HG02678 (cell line): ENCODE measurements at regions not wholly inside any gene's neighbourhood (a gene's known extent, or its start where the extent isn't known, plus 50 kb on each side); places are given as distances from the start of the nearest gene placed in this dataset.
"Not testable (repeated sequence)": the region's sequence is repeated elsewhere in the genome, so short reads cannot be mapped to it uniquely, and the experiment has no call there.

ENCODE experiments used
- ATAC-seq: cut with Tn5 transposase; IDR thresholded peaks from one replicate; pipeline ENCODE4 v1.9.1; 2021; ENCODE audit warnings: mild to moderate bottlenecking, moderate library complexity; ENCODE audit not compliant: unreplicated experiment

- ATAC-seq: no peak
These were observed 600.1 kb upstream of the RGMB start for GRCh38 chr5:98173334-98173733.

GRCh38 chr5:98175474-98175873 is 598.0 kb upstream of the RGMB start:
- no peak for ATAC-seq

DNA sequence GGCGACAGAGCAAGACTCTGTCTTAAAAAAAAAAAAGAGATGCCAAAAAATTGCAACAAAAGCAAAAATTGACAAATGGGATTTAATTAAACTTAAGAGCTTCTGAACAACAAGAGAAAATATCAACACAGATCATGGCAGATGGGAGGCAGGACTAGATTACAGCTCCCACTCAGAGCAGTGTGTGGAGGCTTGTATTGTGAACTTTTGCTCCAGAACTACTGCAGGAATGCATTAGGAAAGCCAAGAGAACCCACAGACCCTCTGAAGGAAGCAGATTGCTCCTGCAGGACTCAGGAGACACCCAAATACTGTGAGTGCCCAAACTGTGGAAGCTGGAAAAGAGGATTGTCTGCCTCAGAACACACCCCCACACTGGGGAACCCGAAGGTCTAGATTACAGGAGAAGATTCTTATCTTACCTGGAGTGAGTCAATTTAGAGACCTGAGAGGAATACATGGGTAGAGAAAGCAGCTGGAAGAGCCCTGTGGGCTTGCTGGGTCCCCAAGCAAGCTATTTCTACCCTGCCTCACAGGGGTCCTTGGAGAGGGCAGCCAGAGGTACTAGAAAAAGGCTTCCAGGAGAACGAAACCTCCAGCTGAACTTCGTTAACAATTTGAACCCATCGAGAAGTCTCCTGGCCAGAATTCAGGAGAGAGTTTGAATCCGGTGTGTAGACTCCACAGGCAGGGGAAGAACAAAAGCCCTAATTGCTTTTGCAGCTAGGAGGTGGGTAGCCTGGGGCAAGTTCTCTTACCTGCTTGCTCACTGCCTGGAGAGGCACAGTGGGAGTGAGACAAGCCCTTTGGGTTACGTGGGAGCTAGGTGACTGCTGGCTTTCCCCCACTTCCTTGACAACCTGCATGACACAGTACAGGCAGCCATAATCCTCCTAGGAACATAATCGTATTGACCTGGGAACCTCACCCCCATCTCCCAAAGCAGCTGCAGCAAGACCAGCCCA is 593.4 kb upstream of the RGMB start:
- no peak for ATAC-seq

DNA sequence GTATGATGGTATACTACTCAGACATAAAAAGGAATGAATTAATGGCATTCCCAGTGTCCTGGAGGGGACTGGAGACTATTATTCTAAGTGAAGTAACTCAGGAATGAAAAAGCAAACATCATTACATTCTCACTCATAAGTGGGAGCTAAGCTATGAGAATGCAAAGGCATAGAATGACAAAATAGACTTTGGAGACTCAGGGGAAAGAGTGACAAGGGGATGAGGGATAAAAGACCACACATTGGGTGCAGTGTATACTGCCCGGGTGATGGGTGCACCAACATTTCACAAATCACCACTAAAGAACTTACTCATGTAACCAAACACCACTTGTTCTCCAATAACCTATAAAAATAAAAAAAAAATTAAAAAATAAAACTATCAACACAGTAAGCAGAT is 587.3 kb upstream of the RGMB start:
- ATAC-seq: no peak

GRCh38 chr5:98187945-98188344 is 585.5 kb upstream of the RGMB start:
- ATAC-seq: no peak

DNA sequence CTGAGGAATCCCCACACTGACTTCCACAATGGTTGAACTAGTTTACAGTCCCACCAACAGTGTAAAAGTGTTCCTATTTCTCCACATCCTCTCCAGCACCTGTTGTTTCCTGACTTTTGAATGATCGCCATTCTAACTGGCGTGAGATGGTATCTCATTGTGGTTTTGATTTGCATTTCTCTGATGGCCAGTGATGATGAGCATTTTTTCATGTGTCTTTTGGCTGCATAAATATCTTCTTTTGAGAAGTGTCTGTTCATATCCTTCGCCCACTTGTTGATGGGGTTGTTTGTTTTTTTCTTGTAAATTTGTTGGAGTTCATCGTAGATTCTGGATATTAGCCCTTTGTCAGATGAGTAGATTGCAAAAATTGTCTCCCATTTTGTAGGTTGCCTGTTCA is 583.1 kb upstream of the RGMB start:
- not testable (repeated sequence) for ATAC-seq

GRCh38 chr5:98193921-98194760 is 579.3 kb upstream of the RGMB start:
- no peak for ATAC-seq

DNA sequence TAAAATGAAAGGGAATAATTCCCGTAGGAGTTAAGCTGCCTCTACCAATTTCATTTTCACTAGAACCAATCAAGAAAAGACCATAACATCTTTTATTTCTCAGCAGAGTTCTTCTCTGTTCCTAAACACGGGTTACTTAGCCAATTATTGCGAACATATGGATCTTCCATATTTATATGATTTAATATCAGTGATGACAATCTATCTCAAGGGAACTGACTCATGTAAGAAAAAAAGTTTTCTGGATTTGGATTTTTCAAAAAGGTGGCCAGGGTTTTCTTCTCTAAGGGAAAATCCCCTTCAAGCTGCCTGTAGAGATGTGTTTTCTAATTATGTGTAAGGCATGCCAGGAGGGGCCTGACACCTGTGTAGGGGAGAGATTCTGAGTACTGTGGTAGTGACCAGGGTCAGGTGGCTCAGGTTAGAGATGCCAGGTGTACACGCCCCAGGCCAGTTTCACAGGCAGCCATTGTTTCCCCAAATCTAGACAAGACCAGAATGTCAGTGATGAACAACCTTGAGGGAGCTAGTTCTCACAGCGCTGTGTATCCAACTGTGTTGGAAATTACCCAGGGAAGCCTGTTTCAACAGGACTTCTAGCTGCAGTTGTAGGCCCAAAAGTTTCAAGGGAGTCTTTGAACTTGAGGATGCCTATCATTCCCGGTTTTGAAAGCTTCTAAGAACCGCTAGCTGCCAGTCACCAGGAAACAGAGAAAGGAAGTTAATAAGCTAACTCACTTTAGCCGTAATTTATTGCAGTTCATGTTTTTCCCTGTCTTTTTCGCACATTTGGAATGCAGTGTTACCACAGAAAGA is 572.5 kb upstream of the RGMB start:
- ATAC-seq: no peak

DNA sequence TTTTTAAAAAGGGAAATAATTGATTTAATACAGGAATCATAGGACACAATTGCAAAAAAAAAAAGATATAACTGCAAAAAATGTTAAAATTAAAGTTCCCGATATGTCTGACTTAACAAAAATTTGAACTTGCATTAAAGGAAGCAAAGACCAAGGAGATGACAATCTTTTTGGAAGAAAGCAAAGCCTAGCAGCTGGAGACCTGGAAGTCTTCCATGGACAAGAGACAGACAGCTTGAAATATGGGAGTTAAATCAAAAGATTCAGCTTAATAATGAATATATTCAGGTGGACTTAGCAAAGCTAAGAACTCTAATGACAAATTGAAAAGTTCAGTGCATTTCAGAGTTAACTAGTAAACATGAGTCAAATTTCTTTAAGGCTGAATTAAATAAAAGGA is 568.7 kb upstream of the RGMB start:
- ATAC-seq: no peak

- no peak for ATAC-seq
These were observed 567.6 kb upstream of the RGMB start for GRCh38 chr5:98205691-98206461.

DNA sequence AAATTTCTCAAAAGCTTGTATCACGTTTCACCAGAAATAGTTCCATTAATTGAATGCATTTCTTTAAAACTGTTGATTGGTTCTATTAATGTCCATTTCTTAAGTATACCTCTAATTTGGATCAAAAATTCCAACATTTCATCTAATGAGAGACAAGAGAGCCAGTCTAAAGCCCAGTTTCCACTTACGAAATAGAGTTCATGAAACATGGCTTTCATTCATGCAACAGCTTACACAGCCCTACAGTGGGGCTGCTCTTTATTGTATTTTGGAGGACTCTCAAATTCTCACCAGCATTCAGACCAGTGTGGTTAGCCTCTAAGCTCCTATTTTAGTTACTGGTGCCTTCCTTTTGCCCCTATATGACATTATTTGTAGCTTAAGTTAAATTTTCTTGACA is 566.9 kb upstream of the RGMB start:
- ATAC-seq: no peak

DNA sequence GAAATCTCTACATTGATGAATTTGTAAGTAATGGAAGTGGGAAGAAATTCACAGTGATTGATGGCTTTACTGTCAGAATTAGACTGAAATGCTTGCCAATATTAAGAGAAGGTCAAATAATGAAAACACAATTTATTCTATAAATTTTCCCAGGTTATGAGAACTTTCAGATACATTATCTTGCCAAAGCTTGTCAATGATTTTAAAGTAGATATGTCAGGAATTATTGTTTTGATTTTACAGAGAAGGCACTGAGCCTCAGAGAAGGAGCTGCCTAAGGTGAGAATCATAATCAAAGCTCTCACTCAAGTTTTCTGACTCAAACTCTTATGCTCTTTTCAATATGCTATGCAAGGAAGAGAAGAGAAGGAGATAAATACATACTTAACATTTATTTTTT is 564.0 kb upstream of the RGMB start:
- ATAC-seq: no peak

DNA sequence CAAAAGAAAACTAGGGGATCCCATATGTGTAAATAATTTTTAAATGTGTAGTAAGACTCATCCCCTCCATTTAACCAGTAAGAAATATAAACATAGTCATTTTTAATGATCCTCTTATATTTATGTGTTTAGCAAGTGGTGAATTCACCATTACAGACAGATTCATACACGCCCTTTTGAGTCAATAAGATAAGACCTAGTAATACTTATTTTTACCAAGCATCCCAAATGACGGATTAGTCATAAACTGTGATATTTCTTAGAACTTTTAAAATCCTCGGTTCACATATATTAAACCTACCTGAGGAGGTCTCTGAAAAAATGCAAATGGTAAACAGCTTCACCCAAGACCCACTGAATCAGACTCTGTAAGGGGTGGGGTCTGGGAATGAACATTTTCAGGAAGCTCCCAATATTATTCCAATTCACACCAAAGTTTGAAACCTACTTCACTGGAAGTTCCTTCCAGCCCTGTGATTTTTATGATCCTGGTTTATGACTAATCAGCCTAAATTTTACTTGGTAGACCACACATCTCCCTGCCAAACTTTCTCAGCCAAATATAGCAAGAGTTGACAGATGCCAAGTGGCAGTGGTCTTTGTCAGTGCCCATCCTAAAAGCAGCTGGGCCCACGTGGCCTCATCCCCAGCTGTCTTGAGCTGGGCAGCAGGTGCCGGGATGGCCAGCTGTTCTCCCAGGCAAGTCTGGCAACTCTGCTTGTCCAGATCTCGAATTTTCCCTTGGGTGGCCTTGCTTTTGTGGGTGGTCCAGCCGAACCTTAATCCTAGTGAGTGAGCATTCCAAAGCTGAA is 559.0 kb upstream of the RGMB start:
- ATAC-seq: no peak

- ATAC-seq: peak; percentile 72
These were observed 556.3 kb upstream of the RGMB start for GRCh38 chr5:98217138-98217537.

GRCh38 chr5:98218838-98219237 is 554.6 kb upstream of the RGMB start:
- ATAC-seq: no peak

DNA sequence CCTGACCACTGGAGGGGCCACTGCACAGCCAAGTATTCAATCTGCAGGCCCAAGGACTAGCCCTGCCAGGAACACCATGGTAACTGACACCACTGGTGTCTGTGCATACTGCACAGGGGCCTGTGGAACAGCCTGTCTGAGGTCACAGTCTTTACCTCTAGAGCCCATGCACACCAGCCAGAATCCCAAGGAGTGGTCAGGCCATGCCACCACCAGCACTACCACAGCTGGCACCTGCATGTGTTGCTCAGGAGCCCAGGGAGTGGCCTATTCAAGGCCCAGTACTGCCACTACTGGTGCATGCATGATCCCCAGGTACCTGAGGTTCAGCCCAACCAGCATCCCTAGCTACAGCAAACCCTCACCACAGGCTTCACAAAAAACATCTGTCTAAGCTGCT is 546.0 kb upstream of the RGMB start:
- no peak for ATAC-seq

DNA sequence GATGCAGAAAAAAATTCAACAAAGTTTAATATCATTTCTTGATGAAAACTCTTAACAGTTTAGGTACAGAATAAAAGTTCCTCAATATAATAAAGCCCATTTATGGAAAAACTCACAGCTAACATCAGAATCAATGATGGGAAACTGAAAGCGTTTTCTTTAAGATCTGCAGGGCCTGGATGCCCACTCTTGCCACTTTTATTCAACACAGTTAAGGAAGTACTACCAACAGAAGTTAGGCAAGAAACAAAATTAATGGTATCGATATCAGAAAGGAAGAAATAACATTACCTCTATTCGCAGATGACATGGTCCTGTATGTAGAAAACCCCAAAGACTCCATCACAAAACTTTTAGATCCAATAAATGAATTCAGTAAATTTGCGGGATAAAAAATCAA is 542.4 kb upstream of the RGMB start:
- ATAC-seq: no peak

- not testable (repeated sequence) for ATAC-seq
These were observed 535.7 kb upstream of the RGMB start for GRCh38 chr5:98237794-98238193.

- no peak for ATAC-seq
These were observed 529.5 kb upstream of the RGMB start for GRCh38 chr5:98243972-98244371.
